HL-60 (cell line): ENCODE measurements at regions not wholly inside any gene's neighbourhood (a gene's known extent, or its start where the extent isn't known, plus 50 kb on each side); places are given as distances from the start of the nearest gene placed in this dataset.

ENCODE experiments used
- CTCF ChIP-seq: IDR thresholded peaks from one replicate; pipeline ENCODE4 v1.5.1; 2011; ENCODE audit warnings: low read length, control low read depth, inconsistent platforms; ENCODE audit not compliant: insufficient read depth
- GABPA ChIP-seq: IDR thresholded peaks from 2 replicates; pipeline ENCODE4 v1.6.1; 2012; ENCODE audit warnings: low read depth
- POLR2AphosphoS5 ChIP-seq: IDR thresholded peaks from 2 replicates; pipeline ENCODE4 v1.6.1; 2012; ENCODE audit warnings: low read depth
- REST ChIP-seq: IDR thresholded peaks from 2 replicates; pipeline ENCODE4 v1.6.1; 2012; ENCODE audit warnings: low read depth; ENCODE audit not compliant: insufficient replicate concordance
- SPI1 ChIP-seq: IDR thresholded peaks from 2 replicates; pipeline ENCODE4 v1.6.1; 2012; ENCODE audit warnings: low read depth, mild to moderate bottlenecking, borderline replicate concordance

- no peak for TF ChIP-seq CTCF
- no peak for TF ChIP-seq POLR2AphosphoS5
- TF ChIP-seq REST = no peak
- no peak for TF ChIP-seq GABPA
- TF ChIP-seq SPI1 = no peak
These were observed 717.1 kb upstream of the ZNF608 start for GRCh38 chr5:125463466-125464092.
